ENCODE measurements at regions not wholly inside any gene's neighbourhood (a gene's known extent, or its start where the extent isn't known, plus 50 kb on each side); places are given as distances from the start of the nearest gene placed in this dataset.

- Histone ChIP-seq H4K5ac (ENCODE audit: low read depth, low read length) (no peak overlapping the region), H3K14ac (replicated peaks; ENCODE audit: low read depth, low read length) (no peak overlapping the region), H3K36me3 (ENCODE audit: control insufficient read depth, insufficient read depth, low read length) (no peaks in the 10 kb centered on the region), H3K9me1 (ENCODE audit: insufficient read depth, low read length) (no peaks in the 10 kb centered on the region), H3K4ac (ENCODE audit: low read depth, low read length) (no peak overlapping the region), H2AK5ac (ENCODE audit: low read depth, low read length) (no peak overlapping the region), H2BK5ac (ENCODE audit: low read depth, low read length, poor library complexity, severe bottlenecking) (no peak overlapping the region), H2BK20ac (ENCODE audit: low read depth, low read length) (no peak overlapping the region), H2AFZ (replicated peaks; ENCODE audit: low read length, poor library complexity) (no peak overlapping the region), H3K18ac (ENCODE audit: low read depth, low read length) (no peak overlapping the region), H3K4me3 (ENCODE audit: insufficient read depth, low read depth, low read length) (no peak overlapping the region), H4K8ac (ENCODE audit: low read depth in 2 of 2, low read length in 2 of 2) (no peak overlapping the region), H3K4me1 (ENCODE audit: control insufficient read depth, insufficient read depth, low read length) (no peaks in the 10 kb centered on the region), H3K27me3 (ENCODE audit: control insufficient read depth, insufficient read depth, low read length) (no peaks in the 10 kb centered on the region), H3K9ac (ENCODE audit: low read depth, low read length) (no peak overlapping the region), H2BK120ac (ENCODE audit: low read depth, low read length) (no peak overlapping the region), H3K4me2 (ENCODE audit: low read depth, low read length) (no peak overlapping the region), H3K27ac (ENCODE audit: insufficient read depth, low read length) (no peak overlapping the region), H4K91ac (ENCODE audit: insufficient read depth, low read depth, low read length) (no peak overlapping the region), H3K56ac (ENCODE audit: extremely low read depth, insufficient read depth, low read length) (no peak overlapping the region), H4K20me1 (ENCODE audit: insufficient read depth, low read length) (no peaks in the 10 kb centered on the region), H2AK9ac (replicated peaks; ENCODE audit: low read depth, low read length, poor library complexity) (no peak overlapping the region), H3K79me1 (ENCODE audit: low read depth in 1 of 2, low read length in 2 of 2) (no peaks in the 10 kb centered on the region), H3K23ac (ENCODE audit: low read depth, low read length) (no peak overlapping the region), H3K9me3 (ENCODE audit: control insufficient read depth, insufficient read depth, low read length) (no peaks in the 10 kb centered on the region), H2BK15ac (ENCODE audit: low read depth, low read length) (no peak overlapping the region)
- ChIA-PET CTCF (no interaction called here), POLR2A (ENCODE audit: unreplicated experiment) (no interaction called here)
- no peak for ATAC-seq (ENCODE audit: low read depth)
- in situ Hi-C loops (cut with MboI; ENCODE audit: low sequenced_read_pairs): no loop called here
- dilution Hi-C loops (cut with HindIII; ENCODE audit: low sequenced_read_pairs, unreplicated experiment): no loop called here
- intact Hi-C loops (cut with micrococcal nuclease): no loop called here
- no TSS peak for BruUV-seq (replicated peaks)
- TF ChIP-seq RAD21 (IDR thresholded peaks at IDR 0.05; ENCODE audit: low read length) (no peak), RCOR1 (IDR thresholded peaks at IDR 0.05; ENCODE audit: insufficient replicate concordance, low read length) (no peak), SMC3 (IDR thresholded peaks at IDR 0.05; ENCODE audit: low read depth, low read length) (no peak), FOS (IDR thresholded peaks at IDR 0.05; ENCODE audit: low read depth, low read length) (no peak), MXI1 (IDR thresholded peaks at IDR 0.05; ENCODE audit: borderline replicate concordance, low read depth, low read length) (no peak), MAFK (IDR thresholded peaks at IDR 0.05; ENCODE audit: low read depth, low read length) (no peak), MAZ (IDR thresholded peaks at IDR 0.05; ENCODE audit: borderline replicate concordance, low read depth, low read length) (no peak), NFE2L2 (IDR thresholded peaks at IDR 0.05; ENCODE audit: low read depth, low read length) (no peak), POLR2A (IDR thresholded peaks at IDR 0.05; ENCODE audit: low read depth, low read length) (no peak), CEBPB (IDR thresholded peaks at IDR 0.05; ENCODE audit: low read depth, low read length) (no peak), USF2 (IDR thresholded peaks at IDR 0.05; ENCODE audit: low read depth, low read length) (no peak), RFX5 (IDR thresholded peaks at IDR 0.05; ENCODE audit: low read depth, low read length) (no peak), CHD1 (IDR thresholded peaks at IDR 0.05; ENCODE audit: low read depth, low read length) (no peak), BHLHE40 (IDR thresholded peaks at IDR 0.05; ENCODE audit: low read depth, low read length) (no peak)
- TF ChIP-seq, protein P1, sequence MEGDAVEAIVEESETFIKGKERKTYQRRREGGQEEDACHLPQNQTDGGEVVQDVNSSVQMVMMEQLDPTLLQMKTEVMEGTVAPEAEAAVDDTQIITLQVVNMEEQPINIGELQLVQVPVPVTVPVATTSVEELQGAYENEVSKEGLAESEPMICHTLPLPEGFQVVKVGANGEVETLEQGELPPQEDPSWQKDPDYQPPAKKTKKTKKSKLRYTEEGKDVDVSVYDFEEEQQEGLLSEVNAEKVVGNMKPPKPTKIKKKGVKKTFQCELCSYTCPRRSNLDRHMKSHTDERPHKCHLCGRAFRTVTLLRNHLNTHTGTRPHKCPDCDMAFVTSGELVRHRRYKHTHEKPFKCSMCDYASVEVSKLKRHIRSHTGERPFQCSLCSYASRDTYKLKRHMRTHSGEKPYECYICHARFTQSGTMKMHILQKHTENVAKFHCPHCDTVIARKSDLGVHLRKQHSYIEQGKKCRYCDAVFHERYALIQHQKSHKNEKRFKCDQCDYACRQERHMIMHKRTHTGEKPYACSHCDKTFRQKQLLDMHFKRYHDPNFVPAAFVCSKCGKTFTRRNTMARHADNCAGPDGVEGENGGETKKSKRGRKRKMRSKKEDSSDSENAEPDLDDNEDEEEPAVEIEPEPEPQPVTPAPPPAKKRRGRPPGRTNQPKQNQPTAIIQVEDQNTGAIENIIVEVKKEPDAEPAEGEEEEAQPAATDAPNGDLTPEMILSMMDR (conservative IDR thresholded peaks at IDR 0.05; ENCODE audit: low read depth, low read length): no peak
- TF ChIP-seq, protein P2, sequence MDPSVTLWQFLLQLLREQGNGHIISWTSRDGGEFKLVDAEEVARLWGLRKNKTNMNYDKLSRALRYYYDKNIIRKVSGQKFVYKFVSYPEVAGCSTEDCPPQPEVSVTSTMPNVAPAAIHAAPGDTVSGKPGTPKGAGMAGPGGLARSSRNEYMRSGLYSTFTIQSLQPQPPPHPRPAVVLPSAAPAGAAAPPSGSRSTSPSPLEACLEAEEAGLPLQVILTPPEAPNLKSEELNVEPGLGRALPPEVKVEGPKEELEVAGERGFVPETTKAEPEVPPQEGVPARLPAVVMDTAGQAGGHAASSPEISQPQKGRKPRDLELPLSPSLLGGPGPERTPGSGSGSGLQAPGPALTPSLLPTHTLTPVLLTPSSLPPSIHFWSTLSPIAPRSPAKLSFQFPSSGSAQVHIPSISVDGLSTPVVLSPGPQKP (IDR thresholded peaks at IDR 0.05; ENCODE audit: borderline replicate concordance, low read depth, low read length): no peak
- DNase-seq: no peak
These were observed 1026.3 kb downstream of the TAF11L14 start for GRCh38 chr5:18660511-18660910.

Data from IMR-90 (cell line).